Posterior vena cava (tissue), 2 donors: ENCODE measurements at regions not wholly inside any gene's neighbourhood (a gene's known extent, or its start where the extent isn't known, plus 50 kb on each side); places are given as distances from the start of the nearest gene placed in this dataset.
"Not testable (repeated sequence)": the region's sequence is repeated elsewhere in the genome, so short reads cannot be mapped to it uniquely, and the experiment has no call there.

Experiments used
- DNase-seq: peaks from one replicate; pipeline ENCODE4 v3.0.0-alpha.2; 2020; ENCODE audit warnings: low spot score
- intact Hi-C, 2 donors: fragments of 100-400 bp; cut with DNase I; formaldehyde crosslinking; loops; one replicate each; pipeline versions ENCODE4 v1.14.1 to v1.14.2; 2022 to 2023
- donor health status: DM: yes; HTN: yes; CAD: no.
- donor health status: DM: yes; HTN: yes; CAD: no.

DNA sequence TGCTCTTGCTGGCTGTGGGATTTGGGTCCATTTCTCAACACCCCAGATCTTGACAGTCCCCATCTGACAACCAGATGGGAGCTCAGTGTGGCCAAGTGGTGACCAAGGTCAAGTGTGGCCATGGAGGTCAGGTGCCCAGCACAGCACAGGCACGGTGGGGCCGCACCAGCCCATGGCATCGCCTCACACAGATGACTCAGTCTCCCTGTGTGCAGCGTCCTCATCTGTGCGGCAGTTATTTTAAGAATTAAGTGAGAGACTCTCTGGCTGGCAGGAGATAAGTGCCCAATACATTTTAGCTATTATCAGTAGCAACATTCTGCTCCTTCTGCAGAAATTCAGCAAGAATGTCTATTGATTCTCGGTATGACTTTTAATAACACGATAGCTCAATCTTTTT lies 167.2 kb downstream of the DDX1 start:
- no peak for DNase-seq

DNA sequence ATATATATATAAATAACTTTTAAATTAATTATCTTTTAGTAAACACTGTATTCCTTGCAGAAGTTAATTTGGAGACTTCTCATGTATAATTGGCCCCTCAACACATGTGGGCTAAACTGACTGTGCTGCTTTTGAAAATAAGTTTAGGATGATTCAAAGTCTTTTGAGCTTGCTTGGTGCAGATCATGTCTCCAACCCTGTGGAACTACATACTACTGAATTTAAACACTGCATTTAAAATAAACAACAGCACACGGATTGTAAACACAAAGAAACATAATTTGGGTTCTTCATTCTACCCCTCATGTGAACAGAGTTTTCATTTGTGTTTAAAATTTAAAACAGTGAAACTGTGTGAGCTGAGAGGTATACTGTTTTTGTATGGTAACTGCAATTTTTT lies 167.7 kb downstream of the DDX1 start:
- intact Hi-C loops: no loop called here
- DNase-seq: no peak

More for the DNA sequence above, 167.2 kb downstream of the DDX1 start:
- intact Hi-C loops: no loop called here

DNA sequence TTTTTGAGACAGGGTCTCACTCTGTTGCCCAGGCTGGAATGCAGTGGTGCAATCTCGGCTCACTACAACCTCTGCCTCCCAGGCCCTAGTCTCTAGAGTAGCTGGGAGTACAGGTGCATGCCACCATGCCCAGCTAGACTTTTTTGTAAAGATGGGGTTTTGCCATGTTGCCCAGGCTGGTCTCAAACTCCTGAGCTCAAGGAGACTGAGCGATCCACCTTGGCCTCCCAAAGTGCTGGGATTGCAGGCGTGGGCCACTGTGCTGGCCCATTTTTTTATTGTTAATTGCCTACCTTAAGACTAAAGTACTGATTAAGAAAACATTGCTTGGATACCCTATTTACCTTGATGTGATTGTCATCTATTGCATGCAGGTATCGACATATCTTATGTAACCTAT lies 168.1 kb downstream of the DDX1 start:
- intact Hi-C loops, DNase-seq: not testable (repeated sequence)

GRCh38 chr2:15760232-15760910 lies 168.7 kb downstream of the DDX1 start:
- intact Hi-C loops: no loop called here
- DNase-seq: no peak

- no peak for DNase-seq
- intact Hi-C loops: no loop called here
Observed at GRCh38 chr2:15761056-15761455, 169.4 kb downstream of the DDX1 start.

- DNase-seq: no peak
- intact Hi-C loops: loop anchor here in 1 of 2 donors (2.0 kb wide), 1 partner anchor 75 kb away; no protein-coding TSS in a partner anchor
Observed at GRCh38 chr2:15761910-15762309, 170.2 kb downstream of the DDX1 start.

DNA sequence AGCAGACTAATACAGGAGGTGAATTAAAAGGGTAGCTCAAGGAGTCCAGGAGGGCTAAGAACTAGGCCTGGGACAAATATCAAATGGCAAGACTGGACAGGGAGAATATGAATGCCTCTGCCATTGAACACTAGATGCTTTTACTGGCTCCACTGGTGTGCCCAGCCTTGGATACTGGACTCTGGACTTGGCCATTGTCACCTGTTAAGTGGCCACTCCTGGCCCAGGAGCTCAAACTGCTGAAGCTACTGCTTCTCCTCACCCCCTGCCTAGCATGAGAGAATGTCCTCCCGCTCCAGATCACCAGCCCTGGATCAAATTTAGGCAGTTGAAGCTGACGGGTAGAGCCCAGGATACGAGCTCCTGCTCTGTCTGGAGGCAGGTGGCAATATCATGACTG lies 170.8 kb downstream of the DDX1 start:
- intact Hi-C loops: loop anchor here in 1 of 2 donors (2.0 kb wide), 1 partner anchor 74 kb away; no protein-coding TSS in a partner anchor
- DNase-seq: no peak

- intact Hi-C loops: loop anchor here in 1 of 2 donors (2.0 kb wide), 1 partner anchor 74 kb away; no protein-coding TSS in a partner anchor
- DNase-seq: peak; percentile 78
Observed at GRCh38 chr2:15763106-15763821, 171.6 kb downstream of the DDX1 start.

DNA sequence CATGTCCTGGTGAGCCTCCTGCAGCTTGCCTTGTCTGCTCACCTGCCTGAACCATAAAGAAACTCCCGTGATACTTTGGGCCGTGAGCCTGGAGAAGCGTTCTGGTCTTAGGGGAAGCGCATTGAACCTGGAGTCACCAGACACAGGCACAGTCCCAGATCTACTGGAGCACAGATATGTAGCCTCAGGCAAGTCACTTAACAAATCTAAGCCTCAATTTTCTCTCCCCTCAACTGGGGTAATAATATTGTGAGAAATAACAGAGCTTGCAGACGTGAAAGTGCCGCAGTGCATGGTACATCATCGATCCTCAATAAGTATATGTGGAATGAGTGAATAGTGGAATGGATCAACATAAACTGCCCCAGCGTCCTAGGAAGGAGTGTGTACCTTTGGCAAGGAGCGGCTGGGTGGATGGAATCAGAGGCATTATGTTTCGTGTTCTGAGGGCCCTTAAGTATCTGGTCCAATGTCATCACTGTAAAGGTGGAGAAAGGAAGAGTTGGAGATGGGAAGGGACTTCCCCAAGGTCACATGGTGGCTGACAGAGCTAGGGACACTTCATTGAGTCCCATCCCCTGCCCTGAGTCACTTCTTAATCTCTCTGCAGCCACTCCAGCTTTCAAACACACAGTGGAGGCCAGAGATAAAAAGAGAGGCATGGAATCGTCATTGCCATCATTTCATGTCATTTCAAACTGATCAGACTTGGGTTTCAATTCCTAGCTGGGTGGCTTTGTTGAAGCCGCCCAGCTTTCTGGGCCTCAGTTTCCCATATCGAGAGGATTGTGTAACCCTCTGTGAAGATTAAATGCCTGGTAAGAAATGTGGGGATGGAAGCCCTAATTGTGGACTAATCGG lies 172.4 kb downstream of the DDX1 start:
- intact Hi-C loops: loop anchor here in 1 of 2 donors (2.0 kb wide), 1 partner anchor 73 kb away; no protein-coding TSS in a partner anchor

GRCh38 chr2:15764683-15765011 lies 173.0 kb downstream of the DDX1 start:
- peak; percentile 64 for DNase-seq

More for the DNA sequence above, 172.4 kb downstream of the DDX1 start:
- no peak for DNase-seq

GRCh38 chr2:15765211-15765610 lies 173.5 kb downstream of the DDX1 start:
- peak; percentile 23 for DNase-seq
- intact Hi-C loops: no loop called here

More at GRCh38 chr2:15764683-15765011, 173.0 kb downstream of the DDX1 start:
- intact Hi-C loops: no loop called here

DNA sequence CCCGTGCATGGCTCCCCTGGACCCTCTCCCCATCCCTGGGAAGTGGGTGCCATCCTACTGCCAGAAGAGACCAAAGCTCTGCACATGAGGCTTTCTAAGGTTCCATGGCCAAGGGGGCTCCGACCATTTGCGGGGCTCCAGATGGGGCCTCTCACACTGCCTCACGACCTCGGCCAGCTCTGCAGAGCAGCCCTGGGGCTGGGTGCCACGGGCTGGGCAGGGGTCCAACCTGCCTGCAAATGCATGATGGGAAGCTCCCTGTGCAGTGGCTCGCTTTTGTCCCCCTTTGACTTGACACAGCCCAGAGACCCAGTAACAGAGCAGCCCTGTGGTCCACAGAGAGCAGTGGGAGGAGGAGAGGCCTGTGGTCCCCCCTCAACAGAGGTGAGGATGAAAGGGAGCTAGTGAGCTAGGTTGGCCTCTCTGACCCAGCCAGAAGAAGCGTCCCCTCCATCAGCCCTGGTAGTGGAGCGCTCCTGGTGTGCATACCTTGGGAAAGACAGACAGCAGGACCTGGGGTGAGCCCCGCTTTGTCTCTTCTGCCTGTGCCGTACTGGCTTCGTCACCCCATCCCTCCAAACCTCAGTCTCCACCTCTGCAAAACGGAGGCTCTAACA lies 174.1 kb downstream of the DDX1 start:
- peak; percentile 56 for DNase-seq
- intact Hi-C loops: no loop called here

GRCh38 chr2:15766303-15766861 lies 174.0 kb upstream of the MYCN start:
- peak; percentile 67 for DNase-seq
- intact Hi-C loops: no loop called here

DNA sequence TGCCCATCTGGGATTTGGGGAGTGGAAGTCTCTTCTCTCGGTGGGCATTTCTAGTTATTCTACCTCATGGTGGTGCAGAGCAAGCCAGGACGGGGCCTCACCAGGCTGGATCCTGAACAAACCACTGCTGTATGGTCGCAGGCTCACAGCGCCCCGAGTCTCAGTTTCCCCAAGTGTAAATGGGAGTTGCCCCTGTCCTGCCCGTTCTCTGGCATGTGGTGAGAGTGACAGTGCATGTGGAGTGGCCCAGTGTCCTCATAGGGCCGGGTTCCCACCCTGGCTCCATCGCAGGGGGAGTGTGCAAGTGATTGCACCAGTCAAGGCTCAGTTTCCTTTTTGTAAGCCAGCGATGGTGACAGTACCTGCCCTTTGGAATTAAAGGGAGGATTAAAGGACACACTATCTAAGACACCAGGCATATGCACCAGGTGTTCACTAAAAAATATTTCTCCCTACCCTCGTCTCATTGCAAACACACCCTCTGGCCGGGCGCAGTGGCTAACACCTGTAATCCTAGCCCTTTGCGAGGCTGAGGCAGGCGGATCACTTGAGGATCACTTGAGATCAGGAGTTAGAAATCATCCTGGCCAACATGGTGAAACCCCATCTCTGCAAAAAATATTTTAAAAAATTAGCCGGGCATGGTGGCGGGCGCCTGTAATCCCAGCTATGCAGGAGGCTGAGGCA lies 173.3 kb upstream of the MYCN start:
- intact Hi-C loops: no loop called here
- DNase-seq: peak; percentile 47

DNA sequence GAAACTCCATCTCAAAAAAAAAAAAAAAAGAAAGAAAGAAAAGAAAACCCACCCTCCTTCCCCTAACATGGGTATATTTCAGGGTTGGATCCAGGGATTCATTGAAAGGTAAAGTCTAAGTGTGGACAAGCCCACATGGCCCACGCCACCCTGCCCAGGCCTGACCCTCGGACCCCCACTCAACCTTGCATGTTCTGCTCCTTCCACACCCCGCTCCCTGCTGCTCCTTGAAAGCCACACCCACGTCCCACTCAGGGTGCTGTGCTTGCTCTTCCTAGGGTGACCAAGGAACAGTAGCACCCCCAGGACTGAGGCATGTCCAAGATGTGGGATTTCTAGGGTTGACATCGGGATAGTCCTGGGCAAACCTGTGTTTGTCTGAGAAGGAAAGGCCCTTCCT lies 172.7 kb upstream of the MYCN start:
- intact Hi-C loops: no loop called here
- peak; percentile 58 for DNase-seq

- intact Hi-C loops: no loop called here
- DNase-seq: no peak
Observed at GRCh38 chr2:15768142-15768541, 172.2 kb upstream of the MYCN start.

- DNase-seq: no peak
- intact Hi-C loops: no loop called here
Observed at GRCh38 chr2:15768615-15769014, 171.7 kb upstream of the MYCN start.

DNA sequence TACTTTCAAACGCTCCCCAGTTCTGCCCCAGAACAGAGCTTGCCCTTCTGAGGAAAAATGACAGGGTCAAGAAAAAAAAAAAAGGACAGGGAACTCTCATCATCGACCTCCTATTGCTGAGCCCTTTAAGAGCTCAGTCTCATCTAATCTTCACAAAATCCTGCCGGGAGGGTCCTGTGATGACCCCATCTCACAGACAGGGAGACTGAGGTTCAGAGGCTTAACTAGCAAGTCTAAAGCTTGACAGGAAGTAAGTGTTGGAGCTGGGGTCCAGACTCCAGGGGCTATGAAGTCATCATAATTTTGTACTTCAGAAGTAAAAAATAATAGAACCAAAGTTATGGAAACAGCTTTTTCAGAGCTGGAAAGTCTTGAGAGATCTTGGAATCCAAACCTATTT lies 171.1 kb upstream of the MYCN start:
- intact Hi-C loops: no loop called here
- DNase-seq: no peak
